AG09319 (cell line): ENCODE measurements at regions not wholly inside any gene's neighbourhood (a gene's known extent, or its start where the extent isn't known, plus 50 kb on each side); places are given as distances from the start of the nearest gene placed in this dataset.
"Not testable (repeated sequence)": the region's sequence is repeated elsewhere in the genome, so short reads cannot be mapped to it uniquely, and the experiment has no call there.

ENCODE experiments used
- DNase-seq: peaks from one replicate; pipeline ENCODE4 v3.0.0-alpha.2; 2010; ENCODE audit warnings: low read depth; ENCODE audit errors: extremely low read depth
- CTCF ChIP-seq: IDR thresholded peaks from 2 replicates; pipeline ENCODE4 v1.5.1; 2011; ENCODE audit warnings: low read depth, mild to moderate bottlenecking, inconsistent platforms, low read length, moderate library complexity

GRCh38 chr3:150235799-150236198, 172.3 kb upstream of the TSC22D2 start:
- no peak for TF ChIP-seq CTCF
- no peak for DNase-seq

- TF ChIP-seq CTCF = no peak
- no peak for DNase-seq
Observed at GRCh38 chr3:150232992-150233451, 175.1 kb upstream of the TSC22D2 start.

- no peak for DNase-seq
- no peak for TF ChIP-seq CTCF
Observed at GRCh38 chr3:150230037-150230436, 178.1 kb upstream of the TSC22D2 start.

GRCh38 chr3:150228626-150229025, 179.5 kb upstream of the TSC22D2 start:
- not testable (repeated sequence) for DNase-seq

GRCh38 chr3:150227839-150228238, 180.3 kb upstream of the TSC22D2 start:
- no peak for DNase-seq
- peak; percentile 85 for TF ChIP-seq CTCF

- TF ChIP-seq CTCF = no peak
- no peak for DNase-seq
Observed at GRCh38 chr3:150225986-150226385, 182.1 kb upstream of the TSC22D2 start.

GRCh38 chr3:150223558-150223957, 184.5 kb upstream of the TSC22D2 start:
- no peak for DNase-seq

More at GRCh38 chr3:150223558-150223957, 184.5 kb upstream of the TSC22D2 start:
- TF ChIP-seq CTCF = no peak
